A673 (cell line): ENCODE measurements at regions not wholly inside any gene's neighbourhood (a gene's known extent, or its start where the extent isn't known, plus 50 kb on each side); places are given as distances from the start of the nearest gene placed in this dataset.

Experiments
- CTCF ChIP-seq: fragments of 300-800, 200-600 bp; sonication (generic); conservative IDR thresholded peaks from 2 replicates; pipeline ENCODE4 v1.5.1; 2017; ENCODE audit warnings: low read depth, mild to moderate bottlenecking, antibody characterized with exemption, low read length, moderate library complexity, mixed read lengths
- EZH2 ChIP-seq: fragments of 200-600 bp; sonication (generic); IDR thresholded peaks from 2 replicates; pipeline ENCODE4 v1.6.1; 2017; ENCODE audit warnings: borderline replicate concordance, low read depth, mild to moderate bottlenecking, mixed read lengths, antibody characterized with exemption, low read length; ENCODE audit not compliant: poor library complexity, severe bottlenecking

- TF ChIP-seq EZH2 (no peak), CTCF (no peak)
These were observed 460.4 kb upstream of the MARCKS start for GRCh38 chr6:113396730-113397129.
